ENCODE measurements at regions not wholly inside any gene's neighbourhood (a gene's known extent, or its start where the extent isn't known, plus 50 kb on each side); places are given as distances from the start of the nearest gene placed in this dataset.
"Not testable (repeated sequence)": the region's sequence is repeated elsewhere in the genome, so short reads cannot be mapped to it uniquely, and the experiment has no call there.

- DNase-seq = no peak
These were observed 499.8 kb downstream of the SUCLG1 start for GRCh38 chr2:83959266-83959665.

GRCh38 chr2:83956991-83957390, 502.1 kb downstream of the SUCLG1 start:
- no peak for DNase-seq

GRCh38 chr2:83953697-83954096, 505.4 kb downstream of the SUCLG1 start:
- DNase-seq = no peak

DNA sequence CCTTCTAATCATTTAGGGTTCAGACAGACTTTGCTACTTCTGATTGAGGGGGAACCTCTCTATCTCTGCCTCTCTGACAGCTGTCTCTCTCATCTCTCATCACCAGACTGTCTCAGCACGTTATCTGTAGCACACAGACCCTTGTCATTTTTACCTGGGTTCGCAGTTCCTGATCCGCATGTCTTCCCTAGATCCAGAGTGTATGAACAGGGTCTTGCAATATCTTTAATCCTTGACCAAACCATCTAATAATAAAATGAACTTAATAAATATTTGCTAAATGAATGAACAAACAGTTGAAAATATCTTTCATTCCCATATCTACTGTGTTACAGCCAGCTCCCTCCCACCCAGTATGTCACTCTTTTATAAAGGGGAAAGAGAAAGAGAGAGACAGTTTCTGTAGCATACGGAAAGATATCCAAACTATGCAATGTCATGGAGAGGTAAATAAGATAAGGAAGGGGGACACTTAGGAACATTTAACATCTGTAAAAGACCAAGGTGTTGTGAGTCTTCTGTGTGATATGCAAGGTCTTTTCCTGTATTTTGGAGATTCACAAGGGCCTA, 507.6 kb downstream of the SUCLG1 start:
- no peak for DNase-seq

GRCh38 chr2:83949361-83949760, 509.7 kb downstream of the SUCLG1 start:
- DNase-seq = no peak

GRCh38 chr2:83944191-83944590, 514.9 kb downstream of the SUCLG1 start:
- no peak for DNase-seq

DNA sequence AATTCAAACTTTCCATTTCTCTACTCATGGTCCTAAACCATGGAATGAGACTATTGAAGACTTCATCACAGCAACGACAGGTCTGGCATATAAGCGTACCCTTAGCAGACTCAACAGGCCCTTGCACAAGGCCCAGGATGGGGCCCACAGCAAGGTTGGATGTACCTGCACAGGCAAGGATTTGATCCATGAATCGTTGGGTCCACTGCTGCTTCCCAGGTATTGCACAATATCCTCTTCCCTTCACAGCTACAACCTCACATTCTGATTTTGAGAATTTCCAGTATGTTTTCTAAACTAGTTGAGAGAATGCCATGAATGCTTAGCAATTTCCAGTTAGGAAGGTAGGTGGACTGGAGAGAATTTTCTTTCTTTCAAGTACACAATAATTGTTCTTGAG, 515.8 kb downstream of the SUCLG1 start:
- no peak for DNase-seq

GRCh38 chr2:83941886-83942285, 517.2 kb downstream of the SUCLG1 start:
- DNase-seq = no peak

GRCh38 chr2:83933749-83934148, 525.3 kb downstream of the SUCLG1 start:
- DNase-seq = no peak

DNA sequence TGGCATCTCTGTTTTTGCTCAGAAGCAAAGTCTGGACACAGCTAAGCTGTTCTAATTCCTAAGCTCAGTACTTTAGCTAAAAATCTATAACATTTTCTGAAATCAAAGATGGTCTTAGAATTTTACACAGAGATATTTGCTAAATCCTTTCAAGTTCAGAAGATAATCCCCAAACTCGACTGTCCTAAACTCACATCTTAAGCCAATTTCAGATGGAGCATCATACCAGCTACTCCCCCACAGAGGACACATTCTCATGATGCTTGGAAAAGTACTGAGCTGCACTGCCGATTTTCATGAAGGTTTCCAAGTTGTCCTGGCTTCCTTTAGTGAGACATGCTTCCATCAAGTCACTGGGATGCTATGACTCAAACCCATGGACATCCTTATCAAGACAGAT, 535.5 kb downstream of the SUCLG1 start:
- no peak for DNase-seq

DNA sequence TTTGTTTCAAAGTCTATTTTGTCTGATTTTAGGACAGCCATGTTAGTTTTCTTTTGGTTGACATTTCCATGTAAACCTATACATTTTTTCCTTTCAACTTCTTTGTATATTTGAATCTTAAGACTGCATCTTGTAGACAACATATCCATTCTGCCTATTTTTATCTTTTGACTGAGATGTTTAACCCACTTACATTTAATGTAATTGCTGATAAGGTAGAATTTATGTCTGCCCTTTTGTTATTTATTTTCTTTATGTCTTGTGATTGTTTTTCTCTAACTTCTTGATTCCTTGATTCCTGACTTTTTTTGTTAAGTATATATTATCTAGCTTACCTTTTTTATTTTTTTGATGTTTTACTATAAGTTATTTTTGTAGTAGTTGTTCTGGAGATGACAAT, 542.5 kb downstream of the SUCLG1 start:
- no peak for DNase-seq

DNA sequence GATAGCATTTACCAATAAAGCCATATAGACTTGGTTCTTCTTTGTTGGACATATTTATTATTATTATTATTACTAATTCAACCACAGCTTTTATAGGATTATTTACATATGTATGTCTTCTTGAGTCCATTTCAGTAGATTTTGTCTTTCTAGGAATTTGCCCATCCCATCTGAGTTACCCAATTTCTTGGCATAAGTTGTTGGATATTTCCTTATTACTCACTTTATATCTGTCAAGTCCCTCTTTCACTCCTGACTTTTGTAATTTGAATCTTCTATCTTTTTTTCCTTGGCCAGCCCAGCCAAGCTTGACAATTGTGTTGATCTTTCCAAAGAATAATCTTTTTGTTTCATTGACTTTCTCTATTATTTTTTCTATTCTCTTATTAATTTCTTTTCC, 543.7 kb downstream of the SUCLG1 start:
- DNase-seq = no peak

- no peak for DNase-seq
These were observed 550.3 kb downstream of the SUCLG1 start for GRCh38 chr2:83908750-83909149.

GRCh38 chr2:83901317-83901716, 557.8 kb downstream of the SUCLG1 start:
- DNase-seq = no peak

GRCh38 chr2:83900862-83901261, 558.2 kb downstream of the SUCLG1 start:
- no peak for DNase-seq

DNA sequence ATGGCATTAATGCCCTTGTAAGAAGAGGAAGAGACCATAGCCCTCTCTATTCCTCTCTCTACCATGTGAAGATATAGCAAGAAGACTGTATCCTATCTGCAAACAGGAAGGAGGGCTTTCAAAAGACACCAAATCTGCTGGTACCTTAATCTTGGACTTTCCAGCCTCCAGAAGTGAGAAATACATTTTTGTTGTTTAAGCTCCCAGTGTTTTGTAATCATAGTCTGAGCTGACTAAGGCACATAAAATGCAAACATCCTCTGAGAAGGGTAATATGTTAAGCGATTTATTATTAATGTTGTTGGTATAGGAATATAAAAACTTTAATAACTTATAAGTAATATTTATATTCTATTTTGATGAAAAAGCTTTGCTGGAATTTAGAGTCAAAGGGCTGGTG, 559.8 kb downstream of the SUCLG1 start:
- DNase-seq = no peak

GRCh38 chr2:83894976-83895375, 564.1 kb downstream of the SUCLG1 start:
- no peak for DNase-seq

GRCh38 chr2:83887757-83888156, 571.3 kb downstream of the SUCLG1 start:
- DNase-seq = no peak

- DNase-seq = no peak
These were observed 580.0 kb downstream of the SUCLG1 start for GRCh38 chr2:83879127-83879526.

DNA sequence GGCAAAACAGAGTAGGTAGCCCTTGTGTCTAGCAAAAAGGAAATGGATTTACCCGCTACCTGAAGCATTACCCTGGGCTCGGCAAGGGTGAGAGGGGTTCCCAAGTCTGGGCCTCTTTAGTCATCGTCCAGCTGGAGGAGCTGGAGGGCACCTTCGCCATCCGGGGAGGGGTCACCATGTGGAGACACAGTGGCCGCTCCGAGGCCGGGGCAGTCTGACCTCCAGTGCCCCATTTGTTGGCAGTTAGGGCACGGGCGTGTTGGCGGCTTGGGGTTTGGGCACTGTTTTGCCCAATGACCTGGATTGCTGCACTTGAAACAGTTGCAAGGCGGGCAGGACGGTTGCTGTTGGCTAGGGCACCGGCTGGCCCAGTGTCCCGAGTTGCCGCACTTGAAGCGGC, 581.8 kb downstream of the SUCLG1 start:
- DNase-seq = not testable (repeated sequence)

DNA sequence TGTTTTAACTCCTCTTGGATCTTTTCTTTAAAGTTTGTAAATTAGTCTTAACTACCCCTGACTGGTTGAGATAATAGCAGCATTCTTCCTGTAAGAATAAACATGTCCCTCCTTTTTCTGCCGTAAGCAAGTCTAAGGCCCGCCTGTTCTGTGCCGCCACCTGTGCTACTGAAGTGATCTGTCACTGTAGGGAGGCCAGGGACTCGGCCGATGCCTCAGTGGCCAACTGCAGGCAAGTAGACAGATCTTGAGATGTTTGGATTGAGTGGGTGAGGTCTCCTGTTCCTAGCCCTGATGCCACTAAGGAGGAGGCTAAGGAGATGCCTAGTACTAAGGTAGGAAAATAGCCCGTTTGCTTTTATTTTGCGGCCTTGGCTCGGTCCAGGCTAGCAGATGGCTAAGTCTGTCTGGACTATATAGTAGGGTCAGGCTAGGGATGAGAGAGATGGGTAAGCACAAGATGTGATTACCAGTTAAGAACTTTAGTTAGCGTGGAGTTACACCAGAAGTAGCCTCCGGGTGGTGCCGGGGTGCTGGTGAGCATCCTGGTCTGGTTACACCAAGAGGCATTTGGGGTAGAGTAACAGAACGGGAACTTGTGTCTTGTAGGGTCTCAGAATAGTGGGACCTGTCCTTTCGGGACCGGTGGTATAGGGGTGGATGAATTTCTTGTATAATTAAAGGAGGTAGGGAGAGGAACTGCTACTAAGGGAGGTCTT, 584.2 kb downstream of the SUCLG1 start:
- DNase-seq = no peak

GRCh38 chr2:83874066-83874465, 585.0 kb downstream of the SUCLG1 start:
- no peak for DNase-seq

DNA sequence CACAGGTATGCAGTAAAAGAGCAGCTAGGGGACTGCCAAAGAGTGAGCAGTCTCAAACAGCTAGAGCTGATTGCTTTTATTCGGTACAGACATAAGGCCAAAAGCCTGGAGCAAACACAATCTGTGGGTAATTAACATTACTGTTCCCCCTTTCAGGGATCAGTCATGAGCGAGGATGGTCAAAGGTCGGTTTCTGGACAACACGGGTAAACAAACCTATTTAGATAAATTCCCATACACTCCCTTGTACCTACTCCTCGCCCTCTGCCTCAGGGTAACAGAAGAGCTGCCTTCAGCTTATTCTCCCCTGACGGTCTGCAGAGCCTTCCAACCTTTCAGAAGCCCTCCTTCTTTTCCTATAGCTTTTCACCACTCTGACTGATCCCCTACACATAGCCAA, 586.0 kb downstream of the SUCLG1 start:
- DNase-seq = no peak

GRCh38 chr2:83866211-83866610, 592.9 kb downstream of the SUCLG1 start:
- DNase-seq = no peak

DNA sequence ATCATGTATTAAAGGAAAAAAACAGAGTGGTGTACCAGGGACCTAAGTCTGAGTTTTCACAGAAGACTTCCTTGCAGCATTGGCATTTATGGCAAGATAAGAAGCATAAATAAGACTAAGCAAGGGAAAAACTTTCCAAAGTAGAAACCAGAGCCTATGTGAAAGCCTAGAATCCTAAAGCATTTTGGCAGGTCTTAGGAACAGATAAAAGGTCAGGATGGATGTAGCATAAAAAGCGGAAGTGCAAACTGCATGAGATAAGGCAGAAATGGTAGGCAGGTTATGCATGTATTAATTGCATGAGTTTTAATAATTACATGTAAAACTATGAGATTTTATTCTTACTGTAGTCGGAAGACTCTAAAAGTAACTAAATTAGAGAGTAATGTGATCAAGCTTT, 596.5 kb downstream of the SUCLG1 start:
- DNase-seq = no peak

All from NCI-H1417 (cell line).